ENCODE measurements at regions not wholly inside any gene's neighbourhood (a gene's known extent, or its start where the extent isn't known, plus 50 kb on each side); places are given as distances from the start of the nearest gene placed in this dataset.
"Not testable (repeated sequence)": the region's sequence is repeated elsewhere in the genome, so short reads cannot be mapped to it uniquely, and the experiment has no call there.

DNA sequence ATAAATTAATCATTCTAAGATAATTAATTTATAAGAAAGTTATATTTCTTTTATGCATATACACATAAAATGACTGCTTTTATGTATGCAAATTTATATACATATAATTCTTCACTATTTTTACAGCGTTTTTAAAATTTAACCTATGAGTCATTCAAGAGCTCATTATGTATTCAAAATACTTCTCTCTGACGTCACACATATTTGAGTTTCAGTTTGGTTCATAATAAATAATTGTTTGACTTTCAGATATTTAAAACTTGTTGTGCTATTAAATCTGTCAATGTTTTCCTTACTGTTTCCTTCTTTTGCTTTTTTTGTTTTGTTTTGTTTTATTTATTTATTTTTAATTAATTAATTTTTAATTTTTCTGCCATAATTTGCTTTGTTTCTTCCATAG is 467.5 kb upstream of the ADGRB3 start:
- in situ Hi-C loops (cut with HindIII; ENCODE audit: low sequenced_read_pairs) = no loop called here

DNA sequence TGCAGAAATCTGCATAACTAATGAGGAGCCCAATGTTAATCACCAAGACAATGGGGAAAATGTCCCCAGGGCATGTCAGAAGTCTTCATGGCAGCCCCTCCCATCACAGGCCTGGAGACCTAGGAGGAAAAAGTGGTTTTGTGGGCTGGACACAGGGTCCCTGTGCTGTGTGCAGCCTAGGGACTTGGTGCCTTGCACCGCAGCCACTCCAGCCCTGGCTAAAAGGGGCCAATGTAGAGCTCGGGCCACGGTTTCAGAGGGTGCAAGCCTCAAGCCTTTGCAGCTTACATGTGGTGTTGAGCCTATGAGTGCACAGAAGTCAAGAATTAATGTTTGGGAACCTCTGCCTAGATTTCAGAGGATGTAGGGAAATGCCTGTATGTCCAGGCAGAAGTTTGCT is 474.3 kb upstream of the ADGRB3 start:
- in situ Hi-C loops (cut with HindIII; ENCODE audit: low sequenced_read_pairs) = not testable (repeated sequence)

DNA sequence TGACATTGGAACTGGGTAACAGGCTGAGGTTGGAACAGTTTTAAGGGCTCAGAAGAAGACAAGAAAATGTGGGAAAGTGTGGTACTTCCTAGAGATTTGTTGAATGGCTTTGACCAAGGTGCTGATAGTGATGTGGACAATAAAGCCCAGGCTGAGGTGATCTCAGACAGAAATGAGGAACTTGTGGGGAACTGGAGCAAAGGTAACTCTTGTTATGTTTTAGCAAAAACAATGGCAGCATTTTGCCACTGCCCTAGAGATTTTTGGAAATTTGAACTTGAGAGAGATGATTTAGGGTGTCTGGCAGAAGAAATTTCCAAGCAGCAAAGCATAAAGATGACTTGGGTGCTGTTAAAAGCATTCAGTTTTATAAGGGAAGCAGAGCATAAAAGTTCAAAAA is 474.7 kb upstream of the ADGRB3 start:
- in situ Hi-C loops (cut with HindIII; ENCODE audit: low sequenced_read_pairs) = no loop called here

DNA sequence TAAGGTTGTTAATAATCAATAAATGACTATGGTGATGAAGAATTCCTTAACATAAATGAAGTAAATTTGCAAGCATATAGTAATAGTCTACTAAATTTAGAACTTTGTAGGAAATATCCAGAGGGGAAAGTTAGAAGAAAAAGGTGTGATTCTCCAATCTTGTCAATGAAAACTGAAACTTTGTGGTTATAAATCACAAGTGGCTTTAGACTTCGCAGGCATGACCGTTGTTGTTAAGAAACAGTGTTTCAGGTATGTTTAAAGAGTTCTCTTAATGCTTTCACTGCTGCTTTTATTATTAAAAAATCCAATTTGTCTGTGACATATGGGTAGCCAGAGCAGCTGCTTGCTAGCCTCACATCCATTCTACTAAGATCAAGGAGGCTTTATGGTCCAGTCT is 475.6 kb upstream of the ADGRB3 start:
- in situ Hi-C loops (cut with HindIII; ENCODE audit: low sequenced_read_pairs) = no loop called here

DNA sequence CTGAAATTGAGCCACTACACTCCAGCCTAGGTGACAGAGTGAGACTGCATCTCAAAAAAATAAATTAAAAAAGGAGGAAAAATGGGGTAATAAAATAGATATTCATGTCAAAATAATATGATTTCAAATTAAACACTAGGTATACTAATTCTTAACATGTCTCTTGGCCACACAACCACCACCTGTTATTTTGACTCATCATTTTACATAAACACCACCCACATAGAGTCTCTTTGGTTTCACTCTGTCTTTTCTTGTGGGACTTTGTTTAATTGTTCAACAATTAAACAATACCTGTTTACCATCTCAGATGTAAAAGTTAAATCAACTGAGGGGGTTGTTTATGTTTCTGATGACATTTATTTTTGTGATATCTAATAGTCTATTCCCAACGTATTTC is 476.8 kb upstream of the ADGRB3 start:
- in situ Hi-C loops (cut with HindIII; ENCODE audit: low sequenced_read_pairs) = no loop called here

DNA sequence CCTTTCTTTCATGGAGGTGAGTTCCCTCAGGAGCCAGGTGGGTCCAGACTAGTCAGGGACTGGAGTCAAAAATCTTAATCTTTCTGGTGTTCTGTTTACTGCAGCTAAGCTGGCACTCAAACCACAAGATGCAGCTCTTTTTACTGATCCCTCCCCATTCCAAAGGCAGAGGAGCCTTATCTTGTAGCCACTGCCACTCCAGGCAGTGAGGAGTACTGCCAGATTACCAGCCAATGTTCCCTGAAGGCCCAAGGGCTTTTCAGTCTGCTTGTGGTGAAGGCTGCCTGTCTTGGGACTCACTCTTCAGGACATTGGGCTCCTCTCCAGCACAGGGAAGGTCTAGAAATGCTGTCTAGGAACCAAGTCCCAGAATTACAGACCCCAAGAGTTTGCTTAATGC is 490.4 kb upstream of the ADGRB3 start:
- in situ Hi-C loops (cut with HindIII; ENCODE audit: low sequenced_read_pairs) = no loop called here

DNA sequence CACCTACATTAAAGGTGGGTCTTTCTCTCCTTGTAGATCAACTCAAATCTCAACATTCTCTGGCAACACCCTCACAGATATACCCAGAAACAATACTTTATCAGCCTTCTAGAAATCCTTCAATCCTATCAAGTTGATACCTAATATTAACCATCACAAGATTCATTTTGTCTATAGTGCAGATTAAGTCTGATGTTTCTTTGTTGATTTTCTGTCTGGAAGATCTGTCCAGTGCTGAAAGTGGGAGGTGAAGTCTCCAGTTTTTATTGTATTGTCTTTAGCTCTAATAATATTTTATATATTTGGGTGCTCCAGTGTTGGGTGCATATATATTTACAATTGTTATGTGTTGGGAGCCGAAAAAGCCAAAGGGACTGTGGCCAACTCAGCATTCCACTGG is 493.9 kb upstream of the ADGRB3 start:
- in situ Hi-C loops (cut with HindIII; ENCODE audit: low sequenced_read_pairs) = no loop called here

DNA sequence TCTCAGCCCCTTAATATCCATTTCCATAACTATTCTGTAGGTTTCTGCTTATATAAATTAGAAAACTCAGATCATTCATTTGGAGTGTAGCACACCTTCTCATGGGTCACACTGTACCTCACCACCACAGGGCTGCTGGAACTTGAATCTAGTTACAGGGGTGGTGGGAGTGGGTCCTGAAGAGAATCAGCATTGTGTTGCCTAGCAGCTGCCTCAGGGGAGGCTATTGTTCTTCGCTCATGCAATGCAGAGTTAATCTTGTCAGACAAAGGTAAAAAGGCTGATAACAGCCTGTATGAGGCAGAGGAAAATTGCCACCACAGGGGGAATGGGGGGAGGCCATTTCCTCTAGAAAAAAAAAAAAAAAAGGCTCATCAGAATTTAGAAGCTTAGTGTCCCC is 496.0 kb upstream of the ADGRB3 start:
- in situ Hi-C loops (cut with HindIII; ENCODE audit: low sequenced_read_pairs) = no loop called here

DNA sequence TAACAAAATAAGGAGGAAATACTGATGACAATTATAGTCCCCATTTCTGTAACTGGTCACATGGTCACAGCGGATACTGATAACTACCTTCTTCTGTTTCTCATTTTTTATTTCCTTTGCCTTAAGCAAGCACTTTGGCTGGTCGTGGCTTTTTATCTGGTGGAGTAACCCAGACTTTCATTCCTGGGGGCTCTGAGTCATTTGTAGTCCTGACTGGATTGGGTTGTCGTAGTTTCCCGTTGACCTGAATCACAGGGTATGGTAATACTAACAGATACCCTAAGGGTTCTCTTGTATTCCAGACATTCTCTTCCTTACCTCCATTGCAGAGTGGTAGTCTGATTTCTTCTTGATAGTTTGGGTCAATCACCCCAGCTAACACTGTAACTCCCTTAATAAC is 500.3 kb upstream of the ADGRB3 start:
- in situ Hi-C loops (cut with HindIII; ENCODE audit: low sequenced_read_pairs) = no loop called here

DNA sequence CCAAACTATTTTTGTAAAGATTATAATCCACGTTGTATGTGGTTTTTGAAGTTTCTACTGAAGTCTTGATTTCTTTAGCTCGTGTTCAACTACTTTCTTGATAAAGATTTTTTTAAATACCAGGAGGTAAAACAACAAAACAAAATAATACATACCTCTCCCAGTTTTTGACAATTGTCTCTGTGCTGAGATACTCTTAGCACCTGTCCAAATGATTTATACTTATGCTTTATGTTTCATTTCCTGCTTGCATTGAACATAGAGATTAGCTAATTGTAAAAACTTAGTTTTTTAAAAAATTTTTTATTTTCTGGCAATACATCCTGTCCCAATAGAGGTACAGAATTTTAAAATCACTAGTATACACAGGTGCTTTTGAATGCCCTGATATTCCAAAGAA is 506.9 kb upstream of the ADGRB3 start:
- in situ Hi-C loops (cut with HindIII; ENCODE audit: low sequenced_read_pairs) = no loop called here

DNA sequence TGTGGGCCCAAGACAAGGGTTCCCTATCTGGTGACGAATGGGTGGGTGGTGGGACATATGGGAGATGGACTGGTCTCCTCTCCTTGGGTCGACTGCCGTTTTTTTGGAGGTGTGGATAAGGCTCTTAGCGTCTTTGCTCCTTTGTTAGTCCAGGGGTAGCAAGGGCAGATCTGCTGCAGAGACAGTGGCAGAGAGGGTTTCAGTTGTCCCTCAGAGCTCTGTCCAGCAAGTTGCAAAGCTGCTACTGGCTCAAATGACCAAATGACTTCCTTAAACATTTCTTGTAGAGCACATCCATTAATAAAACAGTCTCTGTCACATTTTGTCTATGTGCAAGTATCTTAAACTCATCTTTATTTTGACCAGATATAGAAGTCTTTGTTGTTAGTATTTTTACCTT is 508.0 kb upstream of the ADGRB3 start:
- in situ Hi-C loops (cut with HindIII; ENCODE audit: low sequenced_read_pairs) = no loop called here

DNA sequence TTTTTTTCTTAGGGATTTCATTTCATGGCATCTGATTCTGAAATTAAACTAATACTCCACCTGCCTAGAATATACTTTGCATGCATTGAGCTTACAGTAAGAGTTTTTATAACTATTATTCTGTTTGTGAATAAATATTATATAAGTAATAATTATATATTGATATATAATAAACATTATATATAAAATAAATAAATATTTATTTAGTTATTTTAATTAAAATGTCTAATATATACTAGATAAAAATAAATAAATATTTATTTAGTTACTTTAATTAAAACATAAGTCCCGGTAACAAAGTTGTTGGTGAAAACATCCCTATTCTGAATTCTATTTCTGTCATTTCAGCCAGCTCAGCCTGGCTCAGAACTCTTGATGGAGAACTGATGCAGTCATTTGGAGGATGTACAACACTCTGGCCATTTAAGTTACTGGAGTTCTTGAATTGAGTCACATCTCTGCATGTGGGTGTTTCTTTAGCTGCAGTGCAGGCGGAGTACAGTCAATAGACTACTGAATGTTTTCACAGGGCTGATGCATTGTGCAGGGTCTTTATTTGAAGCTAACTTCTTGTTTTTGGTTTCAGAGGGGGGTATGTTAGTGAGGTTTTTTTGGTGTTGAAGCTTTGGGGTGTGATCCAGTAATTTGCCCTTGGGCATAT is 508.9 kb upstream of the ADGRB3 start:
- in situ Hi-C loops (cut with HindIII; ENCODE audit: low sequenced_read_pairs) = no loop called here

DNA sequence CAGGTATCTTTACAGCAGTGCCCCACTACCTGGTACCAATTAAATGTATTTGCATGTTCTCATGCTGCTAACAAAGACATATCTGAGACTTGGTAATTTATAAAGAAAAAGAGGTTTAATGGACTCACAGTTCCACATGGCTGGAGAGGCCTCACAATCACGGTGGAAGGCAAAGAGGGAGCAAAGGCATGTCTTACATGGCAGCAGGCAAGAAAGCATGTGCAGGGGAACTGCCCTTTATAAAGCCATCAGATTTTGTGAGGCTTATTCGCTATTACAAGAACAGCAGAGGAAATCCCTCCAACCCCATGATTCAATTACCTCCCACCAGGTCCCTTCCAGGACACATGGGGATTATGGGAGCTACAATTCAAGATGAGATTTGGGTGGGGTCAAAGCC is 512.1 kb upstream of the ADGRB3 start:
- in situ Hi-C loops (cut with HindIII; ENCODE audit: low sequenced_read_pairs) = not testable (repeated sequence)

DNA sequence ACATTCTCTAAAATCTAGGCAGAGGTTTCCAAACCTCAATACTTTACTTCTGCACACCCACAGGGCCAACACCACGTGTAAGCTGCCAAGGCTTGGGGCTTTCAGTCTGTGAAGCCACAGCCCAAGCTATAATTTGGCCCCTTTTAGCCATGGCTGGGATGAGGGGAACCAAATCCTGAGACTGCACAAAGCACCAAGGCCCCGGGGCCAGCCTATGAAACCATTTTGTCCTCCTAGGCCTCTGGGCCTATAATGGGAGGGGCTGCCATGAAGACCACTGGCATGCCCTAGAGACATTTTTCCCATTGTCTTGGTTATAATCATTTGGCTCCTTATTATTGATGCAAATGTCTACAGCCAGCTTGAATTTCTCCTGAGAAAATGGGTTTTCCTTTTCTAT is 513.0 kb upstream of the ADGRB3 start:
- in situ Hi-C loops (cut with HindIII; ENCODE audit: low sequenced_read_pairs) = no loop called here

DNA sequence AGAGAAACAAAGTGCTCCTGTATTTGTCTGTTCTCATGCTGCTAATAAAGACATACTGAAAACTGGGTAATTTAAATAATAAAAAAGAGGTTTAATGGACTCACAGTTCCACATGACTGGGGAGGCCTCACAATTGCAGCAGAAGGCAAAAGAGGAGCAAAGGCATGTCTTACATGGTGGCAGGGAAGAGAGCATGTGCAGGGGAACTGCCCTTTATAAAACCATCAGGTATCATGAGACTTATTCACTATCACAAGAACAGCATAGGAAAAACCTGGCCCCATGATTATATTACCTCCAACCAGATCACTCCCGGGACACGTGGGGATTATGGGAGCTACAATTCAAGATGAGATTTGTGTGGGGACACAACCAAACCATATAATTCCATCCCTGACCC is 514.1 kb upstream of the ADGRB3 start:
- in situ Hi-C loops (cut with HindIII; ENCODE audit: low sequenced_read_pairs) = not testable (repeated sequence)

DNA sequence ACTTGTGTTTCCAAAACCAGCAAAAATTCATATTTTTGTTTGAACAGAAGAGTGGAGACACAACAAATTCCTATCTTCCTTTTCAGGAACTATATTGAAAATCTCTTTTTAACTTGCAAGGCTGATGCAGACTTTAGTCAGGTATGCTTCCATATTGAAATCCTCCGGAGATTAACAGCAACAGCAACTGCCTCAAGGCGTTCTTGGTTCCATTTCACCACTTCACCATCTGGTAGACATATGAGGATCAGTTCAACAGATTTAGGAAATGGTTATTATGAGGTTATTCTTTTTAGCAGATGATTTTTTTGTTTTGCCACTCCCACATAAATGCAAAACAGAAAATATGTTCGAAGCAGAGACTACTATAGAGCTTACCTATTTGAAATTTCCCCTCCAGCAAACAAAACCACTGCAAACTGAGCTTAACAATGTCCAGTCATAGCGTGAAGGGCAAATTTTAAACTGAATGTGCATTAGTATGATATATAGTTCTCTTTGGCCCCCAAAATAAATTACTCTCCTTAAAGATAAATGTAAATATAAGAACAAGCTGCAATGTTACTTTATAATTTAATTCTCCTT is 520.5 kb upstream of the ADGRB3 start:
- in situ Hi-C loops (cut with HindIII; ENCODE audit: low sequenced_read_pairs) = no loop called here

DNA sequence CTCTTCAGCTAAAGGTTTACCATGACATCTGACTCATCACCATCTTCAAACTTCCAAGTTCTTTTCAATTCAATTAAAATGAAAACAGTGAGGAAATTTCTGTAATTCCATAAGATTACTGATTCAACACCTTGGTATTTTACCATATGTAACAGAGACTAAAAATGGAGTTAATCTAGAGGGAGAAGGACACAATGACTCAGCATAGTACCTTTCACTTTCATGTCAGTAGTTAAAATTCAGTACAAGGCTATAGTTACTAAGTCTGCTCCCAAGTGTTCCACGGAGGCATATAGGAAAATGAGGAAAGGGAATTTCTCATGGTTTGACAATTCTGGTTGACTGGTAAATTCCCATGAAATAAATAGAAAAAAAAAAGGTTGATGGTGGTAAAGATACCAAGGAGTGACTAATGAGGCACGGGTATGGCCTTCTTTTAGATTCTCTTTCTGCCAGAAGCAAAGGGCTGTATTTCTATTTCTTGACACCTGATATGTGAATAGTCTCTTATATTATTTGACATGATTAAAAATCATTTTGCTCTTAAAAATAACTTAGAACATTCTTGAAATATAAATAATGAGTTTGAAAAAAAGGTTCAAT is 526.7 kb upstream of the ADGRB3 start:
- in situ Hi-C loops (cut with HindIII; ENCODE audit: low sequenced_read_pairs) = no loop called here

DNA sequence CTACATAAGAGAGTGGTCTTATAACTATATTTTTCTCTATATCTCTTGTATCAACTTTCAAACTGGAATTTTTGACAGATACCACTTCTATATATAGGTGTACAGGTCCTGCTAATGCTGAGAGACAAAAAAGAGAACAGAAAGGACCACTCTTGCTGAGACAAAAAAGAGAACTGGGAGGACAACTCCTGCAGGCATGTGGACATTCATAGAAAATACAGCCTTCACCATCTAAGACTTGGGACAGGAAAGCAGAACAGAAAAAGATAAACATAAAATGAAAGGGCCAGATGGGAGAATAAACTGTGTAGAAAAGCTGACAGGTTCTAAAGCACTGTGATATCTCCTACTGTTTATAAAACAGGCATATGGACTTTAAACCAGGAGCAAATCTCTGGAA is 541.0 kb upstream of the ADGRB3 start:
- in situ Hi-C loops (cut with HindIII; ENCODE audit: low sequenced_read_pairs) = no loop called here

DNA sequence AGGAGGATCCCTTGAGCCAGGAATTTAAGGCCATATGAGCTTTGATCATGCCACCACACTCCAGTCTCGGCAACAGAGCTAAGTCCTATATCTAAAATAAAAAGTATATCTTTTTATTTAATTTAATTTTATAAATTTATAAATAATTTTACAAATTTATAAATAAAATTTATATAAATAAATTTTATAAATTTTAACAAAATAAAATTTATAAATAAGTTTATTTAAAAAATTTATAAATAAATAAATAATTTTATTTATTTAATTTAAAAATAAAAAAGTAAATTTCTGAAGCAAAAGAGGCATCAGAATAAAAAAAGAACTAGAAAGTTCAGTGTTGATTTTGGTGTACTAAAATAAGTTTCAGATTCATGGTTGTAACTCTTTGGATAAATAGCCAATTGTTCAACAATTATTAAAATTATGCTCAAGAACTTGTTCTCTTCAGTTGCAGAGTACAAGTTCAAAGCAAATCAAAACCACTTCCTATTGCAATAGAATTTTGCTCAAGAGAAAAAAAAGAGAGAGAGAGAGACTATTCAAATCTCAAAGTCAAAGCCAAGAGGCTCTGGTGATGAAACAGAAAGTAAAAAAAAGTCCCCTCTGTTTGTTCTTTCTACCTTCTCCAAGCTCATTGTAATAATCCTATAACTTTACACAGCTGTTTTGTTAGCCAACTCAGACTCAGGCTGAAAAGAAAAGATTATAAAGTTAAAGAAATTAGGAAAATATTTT is 547.5 kb upstream of the ADGRB3 start:
- in situ Hi-C loops (cut with HindIII; ENCODE audit: low sequenced_read_pairs) = no loop called here

DNA sequence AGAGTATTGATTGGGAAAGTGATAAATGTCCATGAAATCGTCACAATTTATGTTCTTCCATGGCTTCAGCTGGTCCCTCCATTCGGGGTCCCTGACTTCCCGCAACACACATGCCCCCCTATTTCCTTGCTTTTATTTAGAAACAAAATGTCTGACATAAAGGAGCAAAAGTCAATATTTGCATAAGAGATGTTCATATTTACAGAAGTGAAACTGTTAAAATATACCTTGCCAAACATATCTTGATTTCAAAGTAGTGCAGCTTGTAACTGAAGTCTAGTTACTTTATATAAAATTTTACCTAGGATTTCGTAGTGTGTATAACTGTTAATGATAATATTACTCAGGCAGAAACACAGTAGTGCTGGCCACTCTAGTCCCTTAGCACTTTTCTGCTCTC is 548.9 kb upstream of the ADGRB3 start:
- in situ Hi-C loops (cut with HindIII; ENCODE audit: low sequenced_read_pairs) = no loop called here

DNA sequence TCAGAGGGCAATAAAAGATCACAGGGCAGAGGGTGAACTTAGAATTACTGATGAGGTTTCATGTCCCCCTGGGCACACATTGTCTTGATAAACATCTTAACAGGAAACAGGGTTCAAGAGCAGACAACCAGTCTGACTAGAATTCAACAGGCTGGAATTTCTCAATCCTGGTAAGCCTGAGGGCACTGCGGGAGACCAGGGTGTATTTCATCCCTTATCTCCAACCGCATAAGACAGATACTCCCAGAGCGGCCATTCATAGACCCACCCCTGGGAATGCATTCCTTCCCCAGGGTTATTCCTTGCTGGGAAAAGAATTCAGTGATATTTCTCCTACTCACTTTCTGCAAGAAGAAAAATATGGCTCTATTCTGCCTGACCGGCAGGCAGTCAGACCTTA is 549.5 kb upstream of the ADGRB3 start:
- in situ Hi-C loops (cut with HindIII; ENCODE audit: low sequenced_read_pairs) = not testable (repeated sequence)

DNA sequence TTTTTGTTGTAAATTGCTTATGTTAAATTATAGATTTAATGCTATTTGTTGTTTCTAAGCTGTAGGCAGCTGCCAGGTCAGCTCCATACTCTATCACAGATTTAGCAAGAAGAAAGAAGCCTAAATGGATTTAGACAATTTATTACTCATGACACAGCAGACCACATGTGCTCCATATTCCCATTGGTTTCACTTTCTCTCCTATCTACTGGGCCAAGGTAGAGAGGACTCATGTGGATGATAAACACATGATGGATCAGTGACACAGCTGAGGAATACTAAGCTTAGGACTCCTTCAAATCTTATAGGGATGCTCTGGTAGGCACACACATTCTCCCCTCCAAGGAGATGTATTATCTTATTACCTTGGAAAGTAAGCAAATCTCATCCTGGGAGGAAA is 553.0 kb upstream of the ADGRB3 start:
- in situ Hi-C loops (cut with HindIII; ENCODE audit: low sequenced_read_pairs) = no loop called here
